NCI-H2171 (cell line): ENCODE measurements at regions not wholly inside any gene's neighbourhood (a gene's known extent, or its start where the extent isn't known, plus 50 kb on each side); places are given as distances from the start of the nearest gene placed in this dataset.

ENCODE experiments used
- DNase-seq: peaks from one replicate; lab custom pipeline; 2025; lab: John Stamatoyannopoulos, UW

DNA sequence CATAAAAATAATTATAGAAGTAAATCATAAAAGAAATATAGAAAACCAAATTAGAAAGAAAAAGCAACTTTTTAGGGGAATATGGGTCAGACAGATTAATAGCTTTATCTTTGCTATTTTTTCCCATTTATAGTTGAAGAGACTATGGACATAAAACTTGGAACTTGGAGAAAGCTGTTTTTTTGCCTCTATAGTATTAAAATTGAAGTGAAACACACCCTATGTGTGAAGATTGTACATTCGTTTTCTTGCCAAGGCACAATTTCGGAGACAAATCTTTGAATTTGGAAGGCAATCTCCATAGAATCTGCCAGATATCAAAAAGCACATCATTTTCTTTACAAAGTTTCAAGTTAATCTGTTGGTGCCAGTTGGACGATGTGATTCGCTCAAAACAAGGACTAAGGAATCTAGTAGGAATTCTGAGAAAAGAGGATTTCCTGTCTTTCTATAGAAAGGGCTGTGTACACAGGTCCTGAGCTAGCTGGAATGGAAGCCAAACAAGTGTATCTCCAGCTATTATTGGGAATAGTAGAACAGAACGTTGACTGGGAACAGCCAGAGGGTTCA lies 156.3 kb downstream of the SLC7A11 start:
- DNase-seq: no peak

DNA sequence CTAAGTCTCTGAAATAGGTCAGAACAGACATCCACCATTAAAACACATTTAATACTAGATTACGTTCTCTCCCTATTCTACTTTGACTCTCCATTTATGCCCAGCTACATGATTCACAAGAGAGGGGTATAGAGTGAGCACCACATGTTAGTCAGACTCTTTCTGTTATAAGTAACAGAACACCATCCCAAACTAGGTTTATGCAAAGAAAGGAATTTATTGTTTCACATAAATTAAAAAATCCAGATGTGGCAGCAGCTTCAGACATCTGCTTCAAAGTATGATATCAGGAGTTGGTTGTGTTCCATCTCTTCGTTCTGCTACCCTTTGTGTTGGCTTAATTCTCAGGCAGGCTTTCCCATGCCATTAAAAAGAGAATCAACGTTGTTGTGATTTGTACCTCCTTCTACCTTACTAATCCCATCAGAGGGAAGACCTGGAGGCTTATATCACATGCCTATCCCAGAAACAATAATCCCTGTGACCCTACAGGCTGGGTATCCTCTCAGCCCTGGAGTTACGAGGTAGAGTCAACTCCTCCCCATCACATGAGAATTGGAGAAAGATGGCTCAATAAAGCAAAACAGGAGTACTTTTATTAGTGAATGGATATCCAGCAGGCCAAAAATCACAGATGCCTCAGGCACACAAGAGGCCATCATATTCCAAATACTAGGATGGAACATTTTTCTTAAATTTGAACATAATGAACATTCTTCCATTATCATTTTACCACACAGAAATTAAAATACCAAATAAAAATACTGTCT lies 163.2 kb downstream of the SLC7A11 start:
- no peak for DNase-seq

DNA sequence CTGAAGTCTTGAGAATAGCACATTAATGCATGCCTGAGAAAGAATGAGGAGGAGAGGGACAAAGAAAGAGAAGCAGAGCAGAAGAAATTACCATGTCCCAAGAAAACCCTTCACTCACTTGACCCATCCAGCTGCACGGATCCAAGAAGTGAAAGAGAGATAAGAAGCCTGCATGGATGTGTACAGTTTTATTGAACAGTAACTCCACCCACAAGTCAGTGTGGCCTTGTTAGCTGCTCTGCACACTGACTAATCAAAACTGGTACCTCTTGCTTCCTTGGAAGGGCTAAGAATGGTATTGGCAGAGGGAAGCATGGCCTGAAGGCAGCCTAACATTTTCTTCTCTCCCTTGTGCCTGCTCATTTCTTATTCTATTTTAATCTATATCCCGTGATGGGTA lies 163.9 kb downstream of the SLC7A11 start:
- DNase-seq: no peak

DNA sequence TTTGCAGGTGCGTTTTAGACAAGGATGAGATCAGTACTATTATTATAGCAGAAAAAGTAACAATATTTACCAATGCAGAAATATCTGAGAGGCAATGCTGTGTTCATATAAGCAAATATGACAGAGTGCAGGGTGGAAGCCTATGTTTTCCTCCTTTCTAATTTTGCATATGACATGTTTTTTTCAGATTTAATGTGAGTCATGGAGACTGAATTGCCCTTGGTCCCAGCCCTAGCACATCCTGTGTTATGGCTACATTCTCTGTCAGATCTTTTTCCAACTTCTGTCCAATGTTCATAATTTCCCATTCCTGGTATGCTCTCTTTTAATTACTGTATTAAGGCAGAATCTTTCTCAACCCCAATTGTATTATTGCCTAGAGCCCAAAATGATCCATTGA lies 165.6 kb downstream of the SLC7A11 start:
- no peak for DNase-seq

DNA sequence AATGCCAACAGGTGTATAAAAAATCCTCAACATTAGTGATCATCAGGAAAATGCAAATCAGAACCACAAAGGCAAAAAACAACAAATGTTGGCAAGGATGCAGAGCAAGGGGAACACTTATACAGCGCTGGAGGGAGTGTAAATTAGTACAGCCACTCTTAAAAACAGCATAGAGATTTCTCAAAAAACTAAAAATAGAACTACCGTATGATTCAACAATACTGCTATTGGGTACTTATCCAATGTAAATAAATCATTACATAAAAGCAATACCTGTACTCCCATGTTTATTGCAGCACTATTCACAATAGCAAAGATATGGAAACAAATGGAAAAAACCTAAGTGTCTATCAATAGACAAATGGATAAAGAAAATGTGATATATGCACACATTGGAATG lies 171.3 kb downstream of the SLC7A11 start:
- no peak for DNase-seq

DNA sequence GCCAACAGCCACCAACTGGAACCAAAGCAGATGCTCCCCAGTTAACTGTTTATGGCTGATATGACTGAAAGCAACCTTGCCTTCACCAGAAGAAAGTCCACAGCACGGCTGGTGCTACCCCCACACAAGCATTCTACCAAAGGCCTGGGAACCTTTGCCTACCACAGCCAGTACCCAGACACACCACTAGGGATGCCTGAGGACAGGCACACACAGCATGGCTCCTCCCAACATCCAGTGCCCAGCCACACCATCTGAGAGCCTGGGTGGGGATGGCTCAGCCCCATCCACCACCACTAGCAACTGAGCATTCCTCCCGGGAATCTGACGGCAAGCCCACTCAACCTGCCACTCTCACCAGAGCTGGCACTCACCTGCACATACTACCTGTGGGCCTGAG lies 178.6 kb downstream of the SLC7A11 start:
- DNase-seq: no peak

DNA sequence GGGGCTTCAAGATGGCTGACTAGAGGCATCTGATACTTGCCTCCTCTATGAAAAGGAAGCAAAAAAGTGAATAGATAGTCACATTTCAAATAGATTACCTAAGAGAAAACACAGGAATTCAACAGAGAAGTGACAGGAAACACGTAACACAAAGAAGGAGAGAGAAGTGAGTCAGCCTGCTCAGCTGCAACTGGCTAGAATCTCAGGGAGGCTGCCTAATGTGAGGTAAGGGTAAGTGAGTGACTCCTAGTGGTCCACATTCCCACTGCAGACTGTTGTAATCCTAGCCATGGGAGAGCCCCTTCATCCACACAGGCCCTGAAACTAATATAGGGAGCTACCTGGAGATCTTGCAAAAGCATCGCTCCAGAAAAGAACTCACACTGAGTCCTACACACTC lies 179.2 kb downstream of the SLC7A11 start:
- no peak for DNase-seq

DNA sequence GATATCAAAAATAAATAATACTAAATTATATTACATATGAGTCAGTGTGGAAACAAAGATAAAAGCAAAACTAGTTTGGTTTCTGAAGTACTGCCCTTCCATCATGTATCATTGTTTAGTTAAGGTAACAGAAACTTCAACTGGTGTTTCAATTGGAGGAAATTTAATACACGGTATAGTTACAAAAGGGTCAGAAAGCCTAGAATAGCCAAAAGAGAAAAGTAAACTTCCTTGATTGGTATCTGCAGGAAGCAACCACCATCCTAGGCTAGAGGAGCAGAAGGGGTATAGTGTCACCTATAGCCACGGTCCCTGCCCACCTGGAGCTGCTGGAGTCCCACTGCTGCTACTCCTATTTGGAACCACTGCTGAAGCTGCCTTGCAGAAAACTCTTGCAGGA lies 185.6 kb downstream of the SLC7A11 start:
- DNase-seq: no peak

DNA sequence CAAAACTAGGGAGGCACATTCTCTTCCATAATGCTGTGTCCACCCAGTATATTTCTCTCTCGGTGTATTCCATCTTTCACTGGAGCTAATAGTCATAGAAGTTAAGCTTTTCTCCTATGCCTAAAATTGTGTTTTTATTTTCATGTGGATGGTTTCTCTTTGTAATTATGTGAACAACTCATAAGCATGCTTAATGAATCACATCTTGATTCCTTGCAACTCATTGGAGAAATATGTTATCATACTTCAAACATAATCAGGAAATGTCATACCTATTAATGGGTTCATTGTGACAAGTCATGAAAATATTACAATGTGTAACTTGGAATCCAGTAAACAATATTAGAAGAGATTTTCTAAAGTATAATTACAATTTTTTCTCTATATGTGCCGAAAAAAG lies 186.3 kb downstream of the SLC7A11 start:
- no peak for DNase-seq

DNA sequence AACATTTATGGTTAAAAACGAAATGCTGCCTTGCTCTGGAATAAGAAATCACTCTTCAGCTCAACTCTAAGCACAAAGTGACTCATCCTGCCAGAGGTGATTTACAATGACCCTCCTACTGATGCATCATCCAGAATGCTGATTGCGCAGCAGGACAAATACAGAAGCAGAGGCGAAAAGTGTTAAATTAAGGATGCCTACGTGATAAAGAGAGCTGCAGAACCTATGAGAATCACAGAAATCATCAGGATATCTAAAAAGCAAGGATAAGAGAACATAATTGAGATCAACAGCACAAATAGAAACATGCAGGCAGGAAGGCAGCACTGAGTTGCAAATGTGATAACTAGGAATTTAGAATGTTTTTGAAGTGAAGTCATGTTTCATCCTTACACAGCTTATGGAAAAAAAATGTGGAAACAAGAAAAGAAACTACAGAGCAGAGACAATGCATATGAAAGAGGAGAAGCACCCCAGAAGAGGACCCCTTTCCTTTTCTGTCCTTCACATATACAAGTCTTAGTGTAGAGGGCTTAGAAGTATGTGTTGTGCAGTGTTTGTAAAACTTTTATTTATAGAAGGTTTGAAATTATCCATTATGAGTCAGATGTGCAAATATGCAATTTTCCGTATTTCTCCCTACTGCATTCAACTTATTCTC lies 188.4 kb downstream of the SLC7A11 start:
- DNase-seq: no peak

DNA sequence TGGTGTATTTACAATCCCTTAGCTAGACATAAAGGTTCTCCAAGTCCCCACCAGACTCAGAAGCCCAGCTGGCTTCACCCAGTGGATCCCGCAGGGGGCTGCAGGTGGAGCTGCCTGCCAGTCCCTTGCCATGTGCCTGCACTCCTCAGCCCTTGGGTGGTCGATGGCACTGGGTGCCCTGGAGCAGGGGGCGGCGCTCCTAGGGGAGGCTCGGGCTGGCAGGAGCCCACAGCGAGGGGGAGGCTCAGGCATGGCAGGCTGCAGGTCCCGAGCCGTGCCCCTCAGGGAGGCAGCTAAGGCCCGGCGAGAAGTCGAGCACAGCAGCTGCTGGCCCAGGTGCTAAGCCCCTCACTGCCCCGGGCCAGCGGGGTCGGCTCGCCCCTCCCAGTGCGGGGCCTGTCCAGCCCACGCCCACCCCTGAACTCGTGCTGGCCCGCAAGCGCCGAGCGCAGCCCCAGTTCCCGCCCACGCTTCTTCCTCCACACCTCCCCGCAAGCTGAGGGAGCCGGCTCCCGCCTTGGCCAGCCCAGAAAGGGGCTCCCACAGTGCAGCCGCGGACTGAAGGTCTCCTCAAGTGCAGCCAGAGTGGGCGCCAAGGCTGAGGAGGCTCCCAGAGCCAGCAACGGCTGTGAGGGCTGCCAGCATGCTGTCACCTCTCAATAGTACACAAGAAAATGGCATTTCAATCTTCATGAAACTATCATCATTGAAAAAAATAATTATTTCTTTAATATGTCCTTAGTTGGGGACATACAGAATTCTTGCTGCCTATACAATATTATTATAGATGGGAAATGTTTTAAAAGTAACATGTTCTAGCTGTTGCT lies 189.1 kb downstream of the SLC7A11 start:
- no peak for DNase-seq

DNA sequence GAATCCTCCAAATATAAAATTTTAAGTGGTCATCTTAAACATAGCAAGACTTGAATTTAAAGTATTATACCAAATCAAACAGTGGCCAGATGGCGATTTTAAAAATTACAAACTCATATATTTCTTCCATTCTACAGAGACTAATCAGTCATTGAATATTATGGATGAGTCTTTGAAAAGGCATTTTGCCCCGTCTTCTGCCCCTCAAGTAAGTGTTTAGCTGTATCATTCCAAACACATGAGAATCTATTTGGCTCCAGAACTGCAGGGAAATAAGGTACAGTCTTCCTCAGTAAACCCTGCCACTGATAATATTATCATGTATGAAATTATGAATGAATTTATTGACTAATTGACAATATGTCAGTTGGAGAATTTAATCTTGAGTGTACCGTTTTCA lies 191.0 kb downstream of the SLC7A11 start:
- no peak for DNase-seq

DNA sequence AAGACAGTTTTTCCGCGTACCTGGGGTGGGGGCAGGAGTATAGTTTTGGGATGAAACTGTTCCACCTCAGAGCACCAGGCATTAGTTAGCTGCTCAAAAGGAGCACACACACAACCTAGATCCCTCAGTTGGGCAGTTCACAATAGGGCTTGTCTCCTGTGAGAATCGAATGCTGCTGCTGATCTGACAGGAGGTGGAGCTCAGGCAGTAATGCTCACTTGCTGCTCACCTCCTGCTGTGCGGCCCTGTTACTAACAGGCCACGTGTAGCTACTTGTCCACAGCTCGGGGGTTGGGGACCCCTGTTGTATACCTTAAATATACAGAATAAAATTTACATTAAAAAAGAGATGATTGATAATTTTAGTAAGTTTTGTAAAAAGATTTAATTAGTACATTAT lies 191.5 kb downstream of the SLC7A11 start:
- DNase-seq: no peak

DNA sequence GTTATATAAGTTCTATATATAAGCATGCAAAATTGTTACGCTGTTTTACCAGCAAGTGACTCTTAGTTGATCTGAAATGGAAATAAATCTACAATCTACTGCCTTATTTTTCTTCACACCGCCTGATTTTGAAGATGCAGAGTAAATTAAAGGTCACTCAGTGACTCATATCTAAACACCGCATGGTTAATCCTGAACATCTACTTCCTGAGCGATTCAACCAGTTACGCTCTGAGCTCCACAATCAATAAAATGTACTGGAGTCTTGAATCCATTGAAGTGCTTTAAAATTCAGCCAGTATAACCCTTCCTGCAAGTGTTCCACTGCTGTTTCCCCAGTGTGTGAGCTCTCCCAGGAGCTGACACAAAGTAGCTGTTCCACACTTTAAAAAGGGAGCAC lies 192.8 kb downstream of the SLC7A11 start:
- no peak for DNase-seq

DNA sequence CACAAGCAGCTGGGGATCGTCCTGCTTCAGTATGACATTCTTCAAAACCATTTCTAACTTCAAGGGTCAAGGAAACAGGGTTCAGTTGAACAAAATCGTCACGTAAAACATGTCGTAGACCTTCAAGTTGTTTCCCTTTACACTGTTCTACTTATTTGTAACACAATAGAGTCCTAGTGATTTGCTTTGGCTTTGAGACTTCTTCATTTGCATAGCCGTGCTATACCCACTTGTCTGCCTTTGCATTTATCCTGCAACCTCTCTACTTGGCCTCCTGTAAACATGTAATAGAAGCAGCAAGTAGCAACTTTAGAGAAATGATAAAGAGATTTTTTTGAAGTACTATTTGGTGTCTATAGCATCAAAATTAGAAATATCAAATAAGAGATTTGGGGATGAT lies 194.9 kb downstream of the SLC7A11 start:
- no peak for DNase-seq

DNA sequence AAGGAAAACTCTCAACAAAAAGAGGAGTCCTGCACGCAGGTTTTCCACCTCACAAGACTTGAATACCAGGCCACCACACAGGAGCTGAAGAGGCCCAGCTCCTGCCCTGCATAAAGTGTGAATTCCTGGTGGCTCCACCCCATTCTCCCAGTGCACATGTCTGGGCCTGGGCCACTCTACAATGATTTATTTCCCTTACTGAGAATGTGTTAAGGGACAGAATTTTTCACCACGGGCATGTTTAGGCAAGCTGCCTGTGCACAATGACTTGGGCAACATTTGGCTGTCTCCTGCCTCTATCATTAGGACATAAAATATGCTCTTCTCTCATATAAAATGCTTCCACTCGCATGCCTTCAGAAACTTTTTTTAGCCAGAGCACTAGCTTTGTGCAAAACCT lies 197.1 kb downstream of the SLC7A11 start:
- no peak for DNase-seq

DNA sequence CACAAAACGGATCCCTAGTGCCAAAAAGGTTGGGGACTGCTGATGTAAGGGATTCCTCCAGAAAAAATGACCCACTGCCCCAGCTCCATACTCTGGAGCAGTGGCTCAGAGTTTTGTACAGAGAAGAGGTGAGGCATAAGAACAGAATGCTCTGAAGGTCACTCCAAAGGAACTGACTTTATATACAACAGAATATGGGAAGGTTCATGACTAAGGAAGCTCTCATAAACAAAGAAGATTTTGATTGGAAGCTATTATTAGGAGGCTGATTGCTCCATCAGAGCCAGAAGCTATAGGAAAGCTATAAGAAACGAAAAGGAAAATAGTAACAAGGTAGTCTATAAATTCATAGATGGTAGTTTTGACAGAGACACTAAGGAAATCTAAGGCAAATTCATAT lies 203.1 kb downstream of the SLC7A11 start:
- no peak for DNase-seq

DNA sequence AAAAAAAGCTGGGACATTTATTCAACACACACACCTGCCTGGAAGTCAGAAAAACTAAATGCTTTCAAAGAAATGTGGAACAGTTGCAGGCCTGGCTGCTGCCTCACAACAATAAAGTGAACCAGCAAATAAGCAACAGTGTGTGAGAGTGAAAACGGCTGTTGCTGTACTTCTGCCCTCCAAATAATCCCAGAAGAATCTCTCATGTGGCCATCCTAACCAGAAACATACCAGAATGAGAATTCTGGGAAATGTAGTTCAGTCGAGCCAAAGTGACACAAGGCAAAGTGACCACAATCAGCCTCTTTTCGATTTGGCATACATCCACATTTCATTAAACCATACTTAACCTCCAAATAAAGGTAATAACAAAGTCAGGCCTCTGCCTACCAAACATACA lies 204.5 kb downstream of the SLC7A11 start:
- DNase-seq: no peak

DNA sequence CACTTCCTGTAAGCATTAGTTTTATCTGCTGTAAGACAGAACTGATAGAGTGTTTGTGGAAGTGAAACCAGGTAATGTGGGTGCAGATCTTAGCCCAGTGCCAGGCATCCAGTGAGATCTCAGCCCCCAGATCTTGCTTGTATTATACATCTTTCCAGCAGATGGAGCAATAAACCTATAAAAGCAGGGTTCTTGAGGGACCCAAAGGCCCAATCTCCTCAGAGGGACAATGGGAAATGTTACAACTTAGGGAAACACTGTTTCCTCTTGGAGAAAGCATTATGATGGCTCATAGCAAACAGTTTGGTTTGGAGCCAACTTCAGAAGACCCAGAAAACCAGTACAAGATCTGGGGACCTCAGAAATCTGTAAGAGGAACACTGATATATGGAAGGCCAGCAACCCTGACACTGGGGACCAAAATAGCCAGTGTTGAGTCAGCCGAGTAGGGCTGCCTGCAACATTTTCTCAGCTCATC lies 206.3 kb downstream of the SLC7A11 start:
- DNase-seq: no peak

DNA sequence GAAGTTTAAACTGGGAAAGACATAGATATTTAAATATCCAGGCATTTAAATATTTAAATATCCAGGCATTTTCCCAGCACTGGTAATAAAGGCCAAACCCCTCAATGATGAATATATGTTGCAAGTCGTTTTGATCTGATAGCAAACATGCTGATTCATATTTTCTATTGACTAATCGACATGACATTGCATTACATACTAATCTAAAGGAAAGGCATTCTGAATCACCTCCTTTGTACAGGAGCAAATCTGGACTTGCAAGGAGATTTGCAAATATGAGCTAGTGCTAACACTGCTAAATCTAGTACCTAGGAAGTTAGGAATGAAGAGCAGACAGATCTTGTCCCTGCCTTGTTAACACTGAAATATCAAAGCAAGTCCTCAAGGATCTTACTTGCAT lies 207.3 kb downstream of the SLC7A11 start:
- DNase-seq: no peak

DNA sequence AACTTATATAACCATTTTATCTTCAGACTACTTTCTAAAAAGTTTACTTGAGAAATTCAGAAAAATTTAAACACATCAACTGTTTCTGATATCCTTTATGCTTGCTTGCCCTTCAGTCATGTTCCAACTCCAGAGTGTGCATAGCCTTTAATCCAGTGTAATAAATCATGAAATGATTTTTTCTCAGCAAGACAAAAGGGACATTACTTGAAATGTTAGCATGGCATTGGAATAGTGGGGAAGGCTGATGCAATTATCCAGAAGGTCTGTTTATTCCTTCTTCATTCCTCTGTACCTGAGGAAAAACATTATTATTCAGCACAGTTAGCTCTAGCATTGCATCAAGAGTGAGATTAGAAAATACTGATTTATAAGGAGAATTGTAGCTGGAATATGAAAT lies 209.9 kb downstream of the SLC7A11 start:
- DNase-seq: no peak

DNA sequence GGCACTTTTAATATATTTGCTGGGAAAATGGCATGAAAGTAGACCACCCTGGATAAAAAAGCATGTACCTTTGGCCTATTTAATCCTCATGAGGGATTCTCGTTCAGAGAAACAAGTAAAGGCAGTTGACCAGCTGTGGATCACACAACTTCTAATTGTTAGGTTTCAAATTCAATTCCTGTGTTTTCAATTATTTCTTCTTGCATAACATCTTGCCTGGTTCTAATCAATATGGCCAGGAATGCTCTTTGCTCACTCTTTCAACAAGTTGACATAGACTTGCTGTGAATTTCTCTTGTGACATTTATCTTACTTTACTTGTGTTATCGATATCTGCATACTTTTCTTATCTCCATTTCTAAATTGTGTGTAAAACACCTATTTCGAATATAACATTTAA lies 211.8 kb downstream of the SLC7A11 start:
- no peak for DNase-seq

DNA sequence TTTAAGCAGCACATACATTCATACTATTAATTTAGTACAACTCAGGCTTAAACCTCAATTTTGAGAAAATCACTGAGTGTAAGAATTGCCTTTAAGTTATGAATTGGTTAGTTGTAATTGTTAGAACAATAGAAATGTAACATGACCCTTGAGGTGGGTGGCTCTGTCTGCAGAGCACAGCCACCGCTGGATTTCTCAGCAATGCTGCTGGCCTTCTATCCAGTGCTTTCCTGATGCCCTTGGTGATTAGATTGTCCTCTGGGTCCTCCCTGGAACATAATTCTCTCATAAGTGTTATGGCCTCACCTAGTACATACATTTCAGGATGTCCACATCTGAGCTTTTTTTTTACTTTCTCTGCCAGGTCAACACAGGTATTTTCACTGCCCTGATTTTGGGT lies 213.2 kb downstream of the SLC7A11 start:
- DNase-seq: no peak
